Spleen (tissue), 7 donors: ENCODE measurements at regions not wholly inside any gene's neighbourhood (a gene's known extent, or its start where the extent isn't known, plus 50 kb on each side); places are given as distances from the start of the nearest gene placed in this dataset.

Experiments
- CTCF ChIP-seq, 11 experiments: fragments of 200-600 bp in 7 of 11; fragments of 450-650 bp in 4 of 11; sonication (generic) in 4 of 11; IDR thresholded peaks in 8 of 11; conservative IDR thresholded peaks in 3 of 11; 1 replicate in 7 of 11; 2 replicates in 4 of 11; pipeline versions ENCODE4 v1.4.0 to v1.8.0; 2016 to 2021; ENCODE audit warnings: antibody characterized with exemption in 11 of 11, inconsistent platforms in 4 of 11, mild to moderate bottlenecking in 1 of 11
- POLR2A ChIP-seq, 3 donors: fragments of 450-650 bp; IDR thresholded peaks; one replicate each; pipeline ENCODE4 v1.5.1; 2017; ENCODE audit warnings: antibody characterized with exemption in 3 of 3, mild to moderate bottlenecking in 1 of 3
- POLR2AphosphoS5 ChIP-seq, 3 donors: sonication (generic); formaldehyde crosslinking; IDR thresholded peaks; one replicate each; pipeline ENCODE4 v1.5.1; 2017; ENCODE audit warnings: antibody characterized with exemption in 3 of 3
- donor health status: DM: no; HTN: no; CAD: no; lungs with moderate emphysema.
- donor health status: DM: no; HTN: no; CAD: no.
- donor health status: DM: no; HTN: no; CAD: no.

- TF ChIP-seq POLR2AphosphoS5 (IDR thresholded peaks at IDR 0.05) (no peak), CTCF (IDR thresholded peaks at IDR 0.05 in 8 of 11, conservative IDR thresholded peaks at IDR 0.05 in 3 of 11) (peak in 2 of 11 experiments; percentile 14 to 20), POLR2A (IDR thresholded peaks at IDR 0.05) (no peak)
These were observed 93.7 kb upstream of the ETS2 start for GRCh38 chr21:38712071-38712470.
